GM18499 (cell line): ENCODE measurements at regions not wholly inside any gene's neighbourhood (a gene's known extent, or its start where the extent isn't known, plus 50 kb on each side); places are given as distances from the start of the nearest gene placed in this dataset.

Source experiments
- ATAC-seq: cut with Tn5 transposase; IDR thresholded peaks from one replicate; pipeline ENCODE4 v1.9.1; 2021; ENCODE audit warnings: moderate number of reproducible peaks; ENCODE audit not compliant: insufficient read depth, unreplicated experiment

- no peak for ATAC-seq
These were observed 155.6 kb downstream of the BTC start for GRCh38 chr4:74638689-74639088.

DNA sequence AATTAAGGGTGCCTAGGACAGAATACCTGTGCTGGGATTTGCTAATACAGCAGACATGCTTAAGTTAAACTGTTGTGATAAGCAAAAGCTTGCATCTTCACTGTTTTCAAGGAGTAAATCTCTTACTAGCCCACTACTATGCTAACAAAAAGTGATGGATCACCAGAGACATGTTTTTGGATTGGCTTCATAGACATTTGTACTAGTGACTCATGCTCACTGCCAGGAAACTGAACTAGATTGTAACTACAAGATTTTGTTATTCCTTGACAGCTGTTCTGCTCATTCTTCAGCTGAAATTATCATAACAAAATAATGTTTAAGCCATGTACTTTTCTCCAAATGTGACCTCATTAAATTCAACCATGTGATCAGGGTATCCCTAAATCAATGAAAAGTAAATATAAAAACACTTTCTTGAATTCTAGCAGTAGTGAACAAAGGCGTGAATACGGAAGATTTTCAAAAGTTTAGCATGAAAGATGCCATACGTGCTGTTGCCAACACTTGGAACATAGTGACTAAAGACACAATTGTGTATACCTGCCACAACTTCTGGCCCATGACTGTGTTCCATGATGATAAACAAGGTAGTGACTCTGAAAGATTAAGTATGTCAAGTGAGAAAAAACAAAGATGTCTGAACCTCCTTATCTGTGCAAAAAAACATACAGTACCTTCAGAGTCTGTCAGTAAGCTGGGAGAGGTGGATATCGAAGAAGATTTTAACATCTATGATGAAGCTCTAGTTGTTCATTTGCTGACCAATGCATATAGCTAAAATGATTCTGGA, 154.0 kb downstream of the BTC start:
- no peak for ATAC-seq

- no peak for ATAC-seq
These were observed 152.3 kb downstream of the BTC start for GRCh38 chr4:74642006-74642405.

DNA sequence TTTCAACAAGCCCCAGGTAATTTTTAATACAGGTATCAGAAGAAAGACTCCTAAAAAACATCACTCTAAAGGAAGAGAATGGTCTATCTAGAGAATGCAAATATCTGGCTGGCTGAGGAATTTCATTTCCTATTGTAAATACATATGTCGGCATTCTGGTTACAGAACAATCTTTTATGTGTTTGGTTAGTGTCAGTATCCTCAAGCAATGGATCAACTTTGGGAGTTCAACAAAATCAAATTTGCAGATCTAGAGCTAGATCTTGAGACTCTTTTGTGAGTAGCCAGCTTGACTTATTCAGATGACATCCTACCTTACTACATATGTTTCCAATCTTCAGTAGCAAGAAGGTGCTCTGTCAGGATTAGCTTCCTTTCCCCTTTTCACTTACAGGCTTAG, 145.1 kb downstream of the BTC start:
- no peak for ATAC-seq

- no peak for ATAC-seq
These were observed 143.1 kb downstream of the BTC start for GRCh38 chr4:74651198-74651597.

DNA sequence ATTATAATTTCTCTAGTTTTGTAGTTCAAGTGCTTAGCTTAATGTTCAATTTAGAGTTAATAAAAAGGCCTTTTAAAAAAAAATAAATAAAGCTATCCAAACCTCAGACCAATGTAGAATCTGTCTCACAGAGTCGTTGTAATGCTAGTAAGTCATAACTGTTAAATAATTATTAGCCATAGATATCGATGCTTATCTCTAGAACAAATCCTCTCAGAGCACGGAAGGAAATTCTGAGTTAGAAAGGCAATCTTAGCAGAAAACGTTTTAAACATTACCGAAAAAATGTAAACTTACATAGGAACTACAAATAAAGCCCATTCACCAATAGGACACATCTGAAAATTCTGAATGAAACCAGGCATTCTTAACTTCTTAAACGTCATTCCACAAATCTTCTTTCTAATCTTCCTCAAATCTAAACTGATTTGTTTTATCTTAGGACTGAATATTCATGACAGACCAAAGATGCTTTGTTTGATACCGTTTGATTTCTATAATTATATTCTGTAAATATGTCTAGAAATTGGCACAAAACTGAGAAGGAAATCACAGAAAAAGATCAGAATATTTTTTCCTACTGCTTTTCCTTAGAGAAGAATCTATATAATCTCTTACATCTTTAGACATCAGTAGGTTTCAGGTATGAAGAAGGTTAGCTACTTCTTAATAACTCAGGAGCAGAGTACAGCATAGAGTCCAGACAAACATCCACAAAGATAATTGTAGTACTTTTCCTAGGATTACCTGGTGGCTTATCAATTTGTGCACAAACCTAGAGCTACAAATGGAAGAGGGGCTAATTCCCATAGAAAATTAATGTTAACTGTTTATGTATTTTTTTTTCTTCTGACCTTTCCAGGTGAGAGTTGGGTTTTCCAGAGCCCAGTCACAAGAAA, 140.7 kb downstream of the BTC start:
- ATAC-seq = no peak

DNA sequence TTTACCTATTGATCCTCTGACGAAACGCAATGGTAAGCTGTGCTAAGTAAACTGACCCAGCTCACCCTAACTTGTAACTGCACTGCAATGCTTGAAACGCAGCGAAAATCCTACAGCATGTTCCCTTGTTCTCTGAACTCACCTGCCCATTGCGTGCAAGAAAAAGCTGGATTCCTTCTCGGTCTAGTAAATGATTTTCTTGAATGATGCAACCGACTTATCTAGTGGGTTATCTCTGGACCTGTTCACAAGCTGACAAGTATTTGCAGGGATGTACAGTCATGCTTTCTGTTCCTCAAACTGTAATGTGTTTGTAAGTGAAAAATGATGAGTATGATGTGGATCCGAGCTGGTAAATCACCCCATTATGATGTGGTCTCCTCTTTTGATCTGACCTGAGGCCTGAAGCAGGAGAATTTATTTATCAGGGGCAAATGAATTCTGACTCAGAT, 140.1 kb downstream of the BTC start:
- ATAC-seq = no peak

- ATAC-seq = no peak
These were observed 137.7 kb downstream of the BTC start for GRCh38 chr4:74656596-74656995.

DNA sequence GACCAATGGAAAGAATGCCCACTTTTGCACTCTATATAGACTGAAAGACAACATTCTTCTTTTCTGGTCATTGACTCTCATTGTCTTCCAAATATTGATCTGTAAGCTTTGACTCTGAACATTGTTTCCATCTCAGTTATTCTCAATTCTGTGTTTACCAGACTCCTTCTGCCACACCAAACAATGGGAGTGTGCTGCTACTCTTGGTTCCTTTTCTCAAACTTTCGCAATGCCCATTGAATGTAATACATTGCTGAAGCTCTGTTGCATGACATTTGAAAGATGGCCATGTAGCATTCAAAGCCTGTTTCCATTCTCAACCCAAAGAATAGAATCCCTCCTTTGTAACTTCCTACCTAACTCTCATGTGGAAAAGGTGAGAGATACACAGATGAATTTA, 136.2 kb downstream of the BTC start:
- ATAC-seq = no peak

DNA sequence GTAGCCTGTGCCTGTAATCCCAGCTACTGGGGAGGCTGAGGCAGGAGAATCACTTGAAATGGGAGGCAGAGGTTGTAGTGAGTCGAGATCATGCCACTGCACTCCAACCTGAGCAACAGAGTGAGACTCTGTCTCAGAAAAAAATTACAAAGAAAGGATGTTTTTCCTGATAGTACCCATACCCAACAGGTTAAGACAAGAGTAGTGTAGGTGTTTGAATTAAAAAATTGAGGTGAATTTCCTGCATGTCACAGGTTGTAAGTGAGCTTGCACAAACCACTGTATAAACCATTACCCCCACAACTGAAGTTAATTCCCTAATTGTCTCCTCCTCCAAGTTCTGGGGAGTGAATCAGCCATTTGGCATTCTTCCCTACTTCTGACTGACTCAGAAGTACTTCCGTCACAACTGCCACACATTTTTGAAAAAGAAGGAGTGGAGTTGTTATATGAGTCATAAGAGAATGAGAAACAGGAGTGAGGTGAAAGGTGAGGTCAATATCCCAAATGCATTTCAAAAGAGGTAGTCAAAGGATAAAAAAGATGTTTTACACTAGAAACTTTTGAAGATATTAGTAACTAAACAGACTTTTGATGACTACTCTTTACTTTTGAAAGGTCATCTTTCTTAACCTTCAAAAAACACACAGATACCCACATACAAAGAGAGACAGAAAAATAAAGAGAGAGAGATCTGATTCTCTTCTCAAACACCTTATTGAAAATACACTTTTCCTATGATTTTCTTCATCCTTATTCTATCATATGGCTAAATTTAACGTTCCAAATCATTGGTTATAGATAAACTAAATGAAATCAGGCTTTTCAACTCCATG, 134.5 kb downstream of the BTC start:
- no peak for ATAC-seq

GRCh38 chr4:74660866-74661265, 133.5 kb downstream of the BTC start:
- no peak for ATAC-seq

DNA sequence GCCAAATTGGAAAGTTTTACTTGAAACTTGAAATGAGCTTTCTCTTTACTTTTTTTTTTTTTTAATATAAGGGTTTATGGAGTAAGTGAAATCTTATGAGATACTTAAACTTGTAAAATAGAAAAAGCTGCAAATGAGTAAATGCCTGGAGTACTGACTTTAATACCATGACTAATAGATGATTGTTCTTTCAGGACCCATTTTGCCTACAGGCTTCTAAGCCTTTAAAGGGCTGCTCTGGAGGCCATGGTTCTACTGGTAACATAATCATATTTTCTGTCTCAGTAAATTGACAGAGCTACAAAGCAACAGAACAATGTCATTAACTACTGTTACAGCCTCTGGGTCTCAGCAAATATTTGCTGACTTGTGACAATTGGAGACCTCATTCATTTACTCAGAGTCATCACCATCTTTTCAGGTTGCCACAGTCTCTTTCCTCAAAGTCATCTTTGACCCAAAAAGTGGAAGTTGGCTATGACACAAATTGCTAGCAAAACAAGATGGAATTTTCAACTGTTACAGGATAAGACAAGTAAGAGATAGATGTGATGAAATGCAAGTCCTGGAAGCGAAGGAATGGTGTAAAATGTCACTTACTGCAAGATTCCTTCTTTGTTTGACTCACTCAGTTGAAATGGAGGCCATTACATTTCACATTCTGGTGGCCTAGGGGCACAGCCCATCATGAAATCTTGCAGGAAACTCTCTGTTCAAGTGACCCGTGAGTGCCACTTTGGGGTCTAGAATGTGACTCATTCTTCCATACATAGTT, 132.7 kb downstream of the BTC start:
- ATAC-seq = no peak

GRCh38 chr4:74663631-74664030, 130.7 kb downstream of the BTC start:
- ATAC-seq = no peak

DNA sequence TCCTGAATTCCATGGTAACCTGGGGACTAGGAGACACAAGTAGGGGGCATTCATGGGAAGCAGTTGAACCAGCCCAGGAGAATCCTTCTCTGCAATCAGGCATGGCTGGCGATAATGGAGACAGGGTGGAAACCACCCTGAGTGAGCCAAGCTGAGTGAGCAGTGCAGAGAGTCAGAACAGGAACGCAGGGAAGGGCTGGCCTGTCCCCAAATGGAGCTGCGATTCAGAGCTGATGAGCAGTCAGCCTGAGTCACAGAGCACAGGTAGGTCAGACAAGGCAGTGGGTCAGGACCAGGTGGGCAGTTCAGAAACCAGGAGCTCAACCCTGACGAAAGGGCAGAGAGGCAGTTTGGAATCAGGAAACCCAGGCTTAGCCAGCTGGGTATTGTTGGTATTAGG, 129.0 kb downstream of the BTC start:
- ATAC-seq = no peak

- no peak for ATAC-seq
These were observed 128.4 kb downstream of the BTC start for GRCh38 chr4:74665876-74666275.

DNA sequence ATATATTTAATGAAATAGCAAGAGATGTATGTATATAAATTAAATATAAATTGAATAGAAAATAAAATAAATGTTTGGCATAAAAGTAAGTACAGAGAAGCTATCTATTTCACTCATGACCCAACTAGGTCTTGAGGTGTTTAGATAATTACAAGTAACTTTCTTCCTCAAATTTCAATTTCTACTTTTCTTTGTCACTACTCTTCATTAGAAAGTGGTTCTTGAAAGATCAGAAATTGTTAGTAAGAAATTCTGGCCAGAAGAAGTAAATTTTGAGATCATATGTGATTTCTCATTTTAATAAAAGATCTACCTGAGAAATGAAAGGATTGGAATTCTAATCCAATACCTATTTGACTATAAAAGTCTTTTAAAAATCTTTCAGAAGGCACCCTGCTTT, 126.9 kb downstream of the BTC start:
- ATAC-seq = no peak

DNA sequence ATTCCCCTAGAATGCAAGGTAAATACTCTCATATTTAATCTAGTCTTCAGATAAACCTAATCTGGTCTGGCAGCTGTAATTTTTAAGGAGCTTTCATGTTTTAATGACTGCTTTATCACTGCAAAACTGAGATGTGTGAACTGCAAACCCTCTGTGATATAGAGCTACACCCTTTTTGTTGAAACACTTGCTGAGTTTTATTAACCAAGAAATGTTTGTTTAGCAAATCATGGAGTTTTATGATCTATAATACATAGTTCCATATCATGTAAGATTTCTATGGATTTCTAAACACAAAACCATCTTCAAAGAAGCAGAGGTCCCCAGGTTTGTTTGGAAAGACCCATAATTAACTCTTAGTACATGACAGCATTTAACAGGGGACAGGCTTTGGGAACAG, 126.4 kb downstream of the BTC start:
- ATAC-seq = no peak

GRCh38 chr4:74669702-74670101, 124.6 kb downstream of the BTC start:
- no peak for ATAC-seq

DNA sequence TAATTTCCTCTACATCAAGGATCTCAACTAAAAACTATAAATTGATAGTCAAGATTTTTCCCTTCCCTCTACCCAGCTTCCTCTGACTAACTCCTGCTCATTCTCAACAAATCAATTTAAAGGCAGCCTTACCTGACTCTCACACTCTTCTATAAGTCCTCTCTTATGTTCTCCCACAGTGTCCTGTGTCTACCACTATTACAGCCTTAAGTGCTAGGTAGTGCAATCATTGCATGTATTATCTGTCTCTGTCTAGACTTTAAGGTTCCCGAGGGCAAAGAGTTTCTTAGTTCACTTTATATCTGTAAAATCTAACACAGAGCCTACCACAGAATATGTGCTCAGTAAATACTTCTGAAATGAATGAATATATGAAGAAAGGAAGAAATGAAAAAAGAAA, 123.7 kb downstream of the BTC start:
- no peak for ATAC-seq
